ENCODE measurements at regions not wholly inside any gene's neighbourhood (a gene's known extent, or its start where the extent isn't known, plus 50 kb on each side); places are given as distances from the start of the nearest gene placed in this dataset.

DNA sequence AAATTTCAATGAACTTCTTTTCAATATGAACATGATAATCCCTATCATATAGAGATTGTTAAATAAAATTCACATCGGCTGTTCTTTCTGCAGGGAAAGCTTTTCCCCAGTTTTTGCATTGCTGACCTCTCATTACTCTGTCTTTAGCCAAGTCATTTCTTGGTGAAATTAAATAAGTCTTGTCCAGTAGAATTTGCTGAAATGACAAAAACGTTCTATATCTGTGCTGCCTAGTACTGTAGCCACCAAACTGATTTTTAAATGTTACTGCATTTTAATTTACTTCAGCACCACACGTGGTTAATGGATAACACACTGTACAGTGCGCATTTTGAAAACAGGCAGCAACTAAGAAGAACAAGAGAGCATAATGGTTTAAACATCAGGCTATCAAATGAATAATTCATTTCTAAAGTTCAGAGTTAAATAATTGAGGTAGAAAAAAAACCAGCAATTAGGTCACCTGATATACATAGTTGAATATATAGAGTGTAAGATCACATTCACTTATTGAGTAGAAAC, 178.9 kb downstream of the LIG4 start:
- WGBS, 2 donors = 79 to 86% methylated on average over 4 of the region's 4 CpGs
- Histone ChIP-seq H3K9ac (ENCODE audit: insufficient read depth in 1 of 2, low read length in 2 of 2) (no peak overlapping the region), H3K4me3 (no peak overlapping the region), H3K36me3 (ENCODE audit: control insufficient read depth in 4 of 4, insufficient read depth in 4 of 4, low read length in 4 of 4) (no peaks in the 10 kb centered on the region), H3K9me3 (ENCODE audit: control insufficient read depth in 4 of 4, insufficient read depth in 3 of 4, low read length in 3 of 4) (no peaks in the 10 kb centered on the region), H3K27ac (ENCODE audit: low read depth in 1 of 2, low read length in 1 of 2) (no peak overlapping the region), H3K4me1 (ENCODE audit: control insufficient read depth in 5 of 5, insufficient read depth in 5 of 5, low read length in 5 of 5) (no peaks in the 10 kb centered on the region), H3K27me3 (ENCODE audit: control insufficient read depth in 3 of 3, insufficient read depth in 3 of 3, low read length in 2 of 3) (peaks cover 0 to 2% (median 0%) of the 10 kb centered on the region in 3 donors)
- DNase-seq (no peak), ATAC-seq (ENCODE audit: insufficient read depth, low FRiP score) (no peak)
- TF ChIP-seq, protein P1, sequence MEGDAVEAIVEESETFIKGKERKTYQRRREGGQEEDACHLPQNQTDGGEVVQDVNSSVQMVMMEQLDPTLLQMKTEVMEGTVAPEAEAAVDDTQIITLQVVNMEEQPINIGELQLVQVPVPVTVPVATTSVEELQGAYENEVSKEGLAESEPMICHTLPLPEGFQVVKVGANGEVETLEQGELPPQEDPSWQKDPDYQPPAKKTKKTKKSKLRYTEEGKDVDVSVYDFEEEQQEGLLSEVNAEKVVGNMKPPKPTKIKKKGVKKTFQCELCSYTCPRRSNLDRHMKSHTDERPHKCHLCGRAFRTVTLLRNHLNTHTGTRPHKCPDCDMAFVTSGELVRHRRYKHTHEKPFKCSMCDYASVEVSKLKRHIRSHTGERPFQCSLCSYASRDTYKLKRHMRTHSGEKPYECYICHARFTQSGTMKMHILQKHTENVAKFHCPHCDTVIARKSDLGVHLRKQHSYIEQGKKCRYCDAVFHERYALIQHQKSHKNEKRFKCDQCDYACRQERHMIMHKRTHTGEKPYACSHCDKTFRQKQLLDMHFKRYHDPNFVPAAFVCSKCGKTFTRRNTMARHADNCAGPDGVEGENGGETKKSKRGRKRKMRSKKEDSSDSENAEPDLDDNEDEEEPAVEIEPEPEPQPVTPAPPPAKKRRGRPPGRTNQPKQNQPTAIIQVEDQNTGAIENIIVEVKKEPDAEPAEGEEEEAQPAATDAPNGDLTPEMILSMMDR (IDR thresholded peaks at IDR 0.05; ENCODE audit: control extremely low read depth, extremely low read depth) = no peak

GRCh38 chr13:108034909-108035410, 180.4 kb downstream of the LIG4 start:
- no peak for ATAC-seq (ENCODE audit: insufficient read depth, low FRiP score)
- 93 to 95% methylated on average over 5 of the region's 5 CpGs for WGBS, 2 donors

DNA sequence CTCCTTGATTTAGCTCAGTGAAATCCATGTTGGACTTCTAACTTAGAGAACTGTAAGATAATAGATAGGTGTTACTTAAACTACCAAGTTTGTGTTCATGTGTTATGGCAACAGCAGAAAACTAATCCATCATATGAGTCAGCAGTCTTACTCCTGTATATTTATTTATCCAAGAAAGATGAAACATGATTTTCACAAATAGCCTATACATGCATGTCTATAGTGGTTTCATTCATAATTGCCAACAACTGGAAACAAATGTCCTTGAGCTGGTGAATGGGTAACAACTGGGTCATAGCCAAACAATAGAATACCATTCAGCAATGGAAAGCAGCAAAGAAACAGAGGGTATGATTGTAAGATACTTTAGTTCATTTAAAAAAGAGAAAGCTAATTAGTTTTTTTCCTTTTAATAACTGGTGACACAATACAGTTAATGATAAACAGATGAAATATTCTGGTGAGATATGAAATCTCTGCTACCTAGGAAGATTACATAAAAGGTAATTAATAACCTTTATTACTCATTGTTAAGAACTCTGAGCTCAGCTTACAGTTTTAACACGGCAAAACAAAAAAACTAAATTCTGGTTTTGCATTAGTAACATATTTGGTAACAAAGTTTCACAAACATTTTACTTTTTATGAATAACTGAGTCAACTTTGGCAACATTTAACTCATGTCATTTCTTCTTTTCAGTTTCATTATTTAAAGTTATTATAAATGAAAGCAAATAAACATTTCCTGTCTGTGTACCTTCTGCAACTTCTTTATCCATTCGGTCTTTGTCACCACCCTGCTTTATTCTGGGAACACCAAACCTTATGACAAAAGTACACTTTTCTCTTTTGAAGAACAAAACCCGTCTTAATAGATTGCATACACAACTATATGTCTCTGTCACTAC, 181.3 kb downstream of the LIG4 start:
- H3K27me3 ChIP-seq (ENCODE audit: control insufficient read depth in 3 of 3, insufficient read depth in 3 of 3, low read length in 2 of 3) = peaks cover 0 to 2% (median 0%) of the 10 kb centered on the region in 3 donors
- H3K36me3 ChIP-seq (ENCODE audit: control insufficient read depth in 4 of 4, insufficient read depth in 4 of 4, low read length in 4 of 4) = no peaks in the 10 kb centered on the region
- ATAC-seq (ENCODE audit: insufficient read depth, low FRiP score) (no peak), DNase-seq (no peak)
- TF ChIP-seq, protein P1 (IDR thresholded peaks at IDR 0.05; ENCODE audit: control extremely low read depth, extremely low read depth) = no peak
- no peak overlapping the region for H3K4me3 ChIP-seq
- no peak overlapping the region for H3K27ac ChIP-seq (ENCODE audit: low read depth in 1 of 2, low read length in 1 of 2)
- no peak overlapping the region for H3K9ac ChIP-seq (ENCODE audit: insufficient read depth in 1 of 2, low read length in 2 of 2)
- 54 to 66% methylated on average over 3 of the region's 3 CpGs for WGBS, 2 donors
- H3K4me1 ChIP-seq (ENCODE audit: control insufficient read depth in 5 of 5, insufficient read depth in 5 of 5, low read length in 5 of 5) = no peaks in the 10 kb centered on the region
- peaks cover 0 to 2% (median 0%) of the 10 kb centered on the region in 4 donors for H3K9me3 ChIP-seq (ENCODE audit: control insufficient read depth in 4 of 4, insufficient read depth in 3 of 4, low read length in 3 of 4)

More at GRCh38 chr13:108034909-108035410, 180.4 kb downstream of the LIG4 start:
- H3K36me3 ChIP-seq (ENCODE audit: control insufficient read depth in 4 of 4, insufficient read depth in 4 of 4, low read length in 4 of 4) = no peaks in the 10 kb centered on the region
- H3K4me3 ChIP-seq = no peak overlapping the region
- H3K9me3 ChIP-seq (ENCODE audit: control insufficient read depth in 4 of 4, insufficient read depth in 3 of 4, low read length in 3 of 4) = no peaks in the 10 kb centered on the region
- no peak overlapping the region for H3K9ac ChIP-seq (ENCODE audit: insufficient read depth in 1 of 2, low read length in 2 of 2)
- no peaks in the 10 kb centered on the region for H3K4me1 ChIP-seq (ENCODE audit: control insufficient read depth in 5 of 5, insufficient read depth in 5 of 5, low read length in 5 of 5)
- TF ChIP-seq, protein P1 (IDR thresholded peaks at IDR 0.05; ENCODE audit: control extremely low read depth, extremely low read depth) = no peak
- H3K27ac ChIP-seq (ENCODE audit: low read depth in 1 of 2, low read length in 1 of 2) = no peak overlapping the region
- peaks cover 0 to 2% (median 0%) of the 10 kb centered on the region in 3 donors for H3K27me3 ChIP-seq (ENCODE audit: control insufficient read depth in 3 of 3, insufficient read depth in 3 of 3, low read length in 2 of 3)
- DNase-seq = no peak

Measured in lung (tissue), 11 donors.